ENCODE measurements at regions not wholly inside any gene's neighbourhood (a gene's known extent, or its start where the extent isn't known, plus 50 kb on each side); places are given as distances from the start of the nearest gene placed in this dataset.

DNA sequence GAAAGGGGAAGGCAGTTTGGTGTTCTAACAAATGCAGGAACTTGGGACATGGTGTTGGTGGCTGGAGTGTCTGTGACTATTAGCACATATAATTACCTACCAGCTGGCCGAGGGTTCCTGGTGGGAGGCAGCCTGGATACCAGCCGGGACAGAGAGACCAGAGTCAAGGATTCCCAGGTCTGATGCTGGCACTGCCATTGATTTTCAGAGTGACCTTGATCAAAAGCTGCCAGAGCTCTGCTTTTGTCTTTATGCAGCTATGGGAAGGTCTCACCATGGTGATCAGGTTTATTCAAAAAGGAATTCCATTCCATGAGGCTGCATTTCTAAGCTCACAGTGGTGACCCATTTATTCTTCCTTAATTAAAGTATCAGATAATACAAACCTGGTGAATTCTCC lies 101.0 kb upstream of the PWP1 start:
- Histone ChIP-seq H3K4me1 (ENCODE audit: control insufficient read depth in 2 of 2, insufficient read depth in 2 of 2, low read length in 2 of 2) (no peaks in the 10 kb centered on the region), H3K36me3 (ENCODE audit: control insufficient read depth in 2 of 2, insufficient read depth in 2 of 2, low read length in 2 of 2) (no peaks in the 10 kb centered on the region), H3K27ac (ENCODE audit: low read depth in 2 of 2, low read length in 2 of 2) (no peak overlapping the region), H3K27me3 (ENCODE audit: control insufficient read depth in 2 of 2, insufficient read depth in 2 of 2, low read length in 2 of 2) (peaks cover 6 to 16% of the 10 kb centered on the region in 2 donors), H3K9ac (ENCODE audit: low read depth in 1 of 2, low read length in 2 of 2) (no peak overlapping the region), H3K9me3 (ENCODE audit: control insufficient read depth in 2 of 2, low read length in 2 of 2) (no peaks in the 10 kb centered on the region), H3K4me3 (ENCODE audit: low read length in 2 of 2) (no peak overlapping the region)

- H3K4me1 ChIP-seq (ENCODE audit: control insufficient read depth in 2 of 2, insufficient read depth in 2 of 2, low read length in 2 of 2), result no peaks in the 10 kb centered on the region
- no peaks in the 10 kb centered on the region for H3K9me3 ChIP-seq (ENCODE audit: control insufficient read depth in 2 of 2, low read length in 2 of 2)
- H3K36me3 ChIP-seq (ENCODE audit: control insufficient read depth in 2 of 2, insufficient read depth in 2 of 2, low read length in 2 of 2), result no peaks in the 10 kb centered on the region
- H3K4me3 ChIP-seq (ENCODE audit: low read length in 2 of 2), result no peak overlapping the region
- no peak overlapping the region for H3K9ac ChIP-seq (ENCODE audit: low read depth in 1 of 2, low read length in 2 of 2)
- peaks cover 2 to 9% of the 10 kb centered on the region in 2 donors for H3K27me3 ChIP-seq (ENCODE audit: control insufficient read depth in 2 of 2, insufficient read depth in 2 of 2, low read length in 2 of 2)
- H3K27ac ChIP-seq (ENCODE audit: low read depth in 2 of 2, low read length in 2 of 2), result no peak overlapping the region
These were observed 99.2 kb upstream of the PWP1 start for GRCh38 chr12:107586256-107586970.

GRCh38 chr12:107590413-107590812 lies 95.2 kb upstream of the PWP1 start:
- Histone ChIP-seq H3K27ac (ENCODE audit: low read depth in 2 of 2, low read length in 2 of 2) (no peak overlapping the region), H3K4me3 (ENCODE audit: low read length in 2 of 2) (no peak overlapping the region), H3K36me3 (ENCODE audit: control insufficient read depth in 2 of 2, insufficient read depth in 2 of 2, low read length in 2 of 2) (no peaks in the 10 kb centered on the region), H3K27me3 (ENCODE audit: control insufficient read depth in 2 of 2, insufficient read depth in 2 of 2, low read length in 2 of 2) (no peaks in the 10 kb centered on the region), H3K9ac (ENCODE audit: low read depth in 1 of 2, low read length in 2 of 2) (no peak overlapping the region), H3K4me1 (ENCODE audit: control insufficient read depth in 2 of 2, insufficient read depth in 2 of 2, low read length in 2 of 2) (no peaks in the 10 kb centered on the region), H3K9me3 (ENCODE audit: control insufficient read depth in 2 of 2, low read length in 2 of 2) (peaks cover 0 to 2% of the 10 kb centered on the region in 2 donors)

DNA sequence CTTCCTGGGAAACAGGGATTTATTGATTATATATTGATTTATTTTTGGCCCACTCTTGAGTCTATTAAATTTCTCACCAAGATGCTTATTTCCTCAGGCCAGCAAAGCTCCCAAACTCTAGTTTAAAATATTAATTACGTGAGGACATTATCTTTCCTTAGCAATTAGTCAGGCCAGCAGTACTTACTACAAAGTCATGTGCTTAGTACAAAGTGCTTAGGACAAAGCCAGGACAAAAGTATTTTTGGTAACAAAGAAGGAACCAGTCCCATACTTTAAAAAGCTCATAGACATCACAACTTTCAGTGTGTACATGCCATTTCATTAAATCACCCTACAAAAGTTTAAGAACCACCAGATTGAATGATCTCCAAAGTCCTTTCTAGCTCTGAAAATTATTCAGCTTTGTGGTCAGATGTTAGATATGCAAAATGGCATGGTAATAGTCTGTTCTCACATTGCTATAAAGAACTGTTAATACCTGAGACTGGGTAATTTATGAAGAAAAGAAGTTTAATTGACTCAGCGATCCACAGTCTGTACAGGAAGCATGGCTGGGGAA lies 94.7 kb upstream of the PWP1 start:
- H3K4me1 ChIP-seq (ENCODE audit: control insufficient read depth in 2 of 2, insufficient read depth in 2 of 2, low read length in 2 of 2), result no peaks in the 10 kb centered on the region
- H3K9ac ChIP-seq (ENCODE audit: low read depth in 1 of 2, low read length in 2 of 2), result no peak overlapping the region
- H3K27me3 ChIP-seq (ENCODE audit: control insufficient read depth in 2 of 2, insufficient read depth in 2 of 2, low read length in 2 of 2), result no peaks in the 10 kb centered on the region
- no peak overlapping the region for H3K27ac ChIP-seq (ENCODE audit: low read depth in 2 of 2, low read length in 2 of 2)
- no peaks in the 10 kb centered on the region for H3K36me3 ChIP-seq (ENCODE audit: control insufficient read depth in 2 of 2, insufficient read depth in 2 of 2, low read length in 2 of 2)
- peaks cover 0 to 2% of the 10 kb centered on the region in 2 donors for H3K9me3 ChIP-seq (ENCODE audit: control insufficient read depth in 2 of 2, low read length in 2 of 2)
- H3K4me3 ChIP-seq (ENCODE audit: low read length in 2 of 2), result no peak overlapping the region

- peaks cover 0 to 2% of the 10 kb centered on the region in 2 donors for H3K9me3 ChIP-seq (ENCODE audit: control insufficient read depth in 2 of 2, low read length in 2 of 2)
- no peak overlapping the region for H3K4me3 ChIP-seq (ENCODE audit: low read length in 2 of 2)
- H3K4me1 ChIP-seq (ENCODE audit: control insufficient read depth in 2 of 2, insufficient read depth in 2 of 2, low read length in 2 of 2), result no peaks in the 10 kb centered on the region
- H3K36me3 ChIP-seq (ENCODE audit: control insufficient read depth in 2 of 2, insufficient read depth in 2 of 2, low read length in 2 of 2), result no peaks in the 10 kb centered on the region
- no peak overlapping the region for H3K9ac ChIP-seq (ENCODE audit: low read depth in 1 of 2, low read length in 2 of 2)
- no peaks in the 10 kb centered on the region for H3K27me3 ChIP-seq (ENCODE audit: control insufficient read depth in 2 of 2, insufficient read depth in 2 of 2, low read length in 2 of 2)
- no peak overlapping the region for H3K27ac ChIP-seq (ENCODE audit: low read depth in 2 of 2, low read length in 2 of 2)
These were observed 91.8 kb upstream of the PWP1 start for GRCh38 chr12:107593713-107594381.

- H3K4me1 ChIP-seq (ENCODE audit: control insufficient read depth in 2 of 2, insufficient read depth in 2 of 2, low read length in 2 of 2), result no peaks in the 10 kb centered on the region
- no peak overlapping the region for H3K9ac ChIP-seq (ENCODE audit: low read depth in 1 of 2, low read length in 2 of 2)
- H3K36me3 ChIP-seq (ENCODE audit: control insufficient read depth in 2 of 2, insufficient read depth in 2 of 2, low read length in 2 of 2), result no peaks in the 10 kb centered on the region
- no peaks in the 10 kb centered on the region for H3K27me3 ChIP-seq (ENCODE audit: control insufficient read depth in 2 of 2, insufficient read depth in 2 of 2, low read length in 2 of 2)
- no peak overlapping the region for H3K4me3 ChIP-seq (ENCODE audit: low read length in 2 of 2)
- peaks cover 0 to 2% of the 10 kb centered on the region in 2 donors for H3K9me3 ChIP-seq (ENCODE audit: control insufficient read depth in 2 of 2, low read length in 2 of 2)
- H3K27ac ChIP-seq (ENCODE audit: low read depth in 2 of 2, low read length in 2 of 2), result no peak overlapping the region
These were observed 90.6 kb upstream of the PWP1 start for GRCh38 chr12:107594995-107595394.

- Histone ChIP-seq H3K4me3 (ENCODE audit: low read length in 2 of 2) (no peak overlapping the region), H3K27me3 (ENCODE audit: control insufficient read depth in 2 of 2, insufficient read depth in 2 of 2, low read length in 2 of 2) (no peaks in the 10 kb centered on the region), H3K27ac (ENCODE audit: low read depth in 2 of 2, low read length in 2 of 2) (no peak overlapping the region), H3K36me3 (ENCODE audit: control insufficient read depth in 2 of 2, insufficient read depth in 2 of 2, low read length in 2 of 2) (no peaks in the 10 kb centered on the region), H3K4me1 (ENCODE audit: control insufficient read depth in 2 of 2, insufficient read depth in 2 of 2, low read length in 2 of 2) (no peaks in the 10 kb centered on the region), H3K9ac (ENCODE audit: low read depth in 1 of 2, low read length in 2 of 2) (no peak overlapping the region), H3K9me3 (ENCODE audit: control insufficient read depth in 2 of 2, low read length in 2 of 2) (peaks cover 0 to 2% of the 10 kb centered on the region in 2 donors)
These were observed 87.7 kb upstream of the PWP1 start for GRCh38 chr12:107597695-107598410.

DNA sequence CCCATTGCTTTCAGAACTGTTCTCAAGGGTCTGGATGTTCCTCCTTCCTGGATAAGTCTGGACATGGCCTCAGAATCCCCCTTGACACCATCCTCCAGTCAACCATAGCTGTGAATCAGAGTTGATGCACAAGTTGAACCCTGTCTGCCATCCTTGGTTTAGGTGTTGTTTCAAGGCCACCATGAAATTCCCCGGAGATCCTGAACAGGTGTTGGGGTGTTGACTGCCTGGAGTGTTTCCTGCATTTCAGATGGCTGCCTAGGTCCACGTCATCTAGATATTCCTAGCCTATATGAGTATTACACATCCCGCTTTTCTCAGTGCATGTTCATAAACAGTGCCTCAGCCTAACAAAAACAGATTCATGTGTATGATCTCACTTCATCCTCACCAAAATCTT lies 86.7 kb upstream of the PWP1 start:
- Histone ChIP-seq H3K36me3 (ENCODE audit: control insufficient read depth in 2 of 2, insufficient read depth in 2 of 2, low read length in 2 of 2) (no peaks in the 10 kb centered on the region), H3K9me3 (ENCODE audit: control insufficient read depth in 2 of 2, low read length in 2 of 2) (no peaks in the 10 kb centered on the region), H3K4me3 (ENCODE audit: low read length in 2 of 2) (no peak overlapping the region), H3K9ac (ENCODE audit: low read depth in 1 of 2, low read length in 2 of 2) (no peak overlapping the region), H3K27ac (ENCODE audit: low read depth in 2 of 2, low read length in 2 of 2) (no peak overlapping the region), H3K27me3 (ENCODE audit: control insufficient read depth in 2 of 2, insufficient read depth in 2 of 2, low read length in 2 of 2) (no peaks in the 10 kb centered on the region), H3K4me1 (ENCODE audit: control insufficient read depth in 2 of 2, insufficient read depth in 2 of 2, low read length in 2 of 2) (no peaks in the 10 kb centered on the region)

DNA sequence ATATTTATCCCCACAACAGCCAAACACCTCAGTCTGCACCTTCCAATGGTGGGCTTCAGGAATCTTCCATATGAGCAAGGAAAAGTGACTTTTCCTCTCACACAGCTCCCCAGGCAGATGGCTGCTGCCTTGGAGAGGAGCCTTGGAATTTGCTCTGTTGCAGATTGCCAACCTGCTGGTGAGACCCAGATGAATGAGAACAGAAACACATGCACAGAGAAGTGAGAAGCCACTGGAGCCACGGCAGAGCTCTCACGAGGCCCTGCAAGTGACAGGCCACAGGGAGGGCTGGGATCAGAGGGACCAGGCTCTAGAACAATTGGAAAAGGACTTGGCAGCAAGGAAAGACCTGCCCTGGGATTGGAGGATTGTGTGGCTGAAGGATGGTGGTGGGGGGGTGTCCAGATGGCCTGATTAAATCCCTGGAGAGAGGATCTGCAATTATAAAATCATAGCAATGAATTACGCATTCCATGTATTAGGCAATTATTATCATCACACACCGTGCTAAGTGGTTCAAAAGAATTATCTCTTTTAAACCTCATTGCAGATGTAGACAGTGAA lies 84.9 kb upstream of the PWP1 start:
- Histone ChIP-seq H3K36me3 (ENCODE audit: control insufficient read depth in 2 of 2, insufficient read depth in 2 of 2, low read length in 2 of 2) (no peaks in the 10 kb centered on the region), H3K4me3 (ENCODE audit: low read length in 2 of 2) (no peak overlapping the region), H3K27ac (ENCODE audit: low read depth in 2 of 2, low read length in 2 of 2) (no peak overlapping the region), H3K27me3 (ENCODE audit: control insufficient read depth in 2 of 2, insufficient read depth in 2 of 2, low read length in 2 of 2) (no peaks in the 10 kb centered on the region), H3K9me3 (ENCODE audit: control insufficient read depth in 2 of 2, low read length in 2 of 2) (no peaks in the 10 kb centered on the region), H3K4me1 (ENCODE audit: control insufficient read depth in 2 of 2, insufficient read depth in 2 of 2, low read length in 2 of 2) (no peaks in the 10 kb centered on the region), H3K9ac (ENCODE audit: low read depth in 1 of 2, low read length in 2 of 2) (no peak overlapping the region)

DNA sequence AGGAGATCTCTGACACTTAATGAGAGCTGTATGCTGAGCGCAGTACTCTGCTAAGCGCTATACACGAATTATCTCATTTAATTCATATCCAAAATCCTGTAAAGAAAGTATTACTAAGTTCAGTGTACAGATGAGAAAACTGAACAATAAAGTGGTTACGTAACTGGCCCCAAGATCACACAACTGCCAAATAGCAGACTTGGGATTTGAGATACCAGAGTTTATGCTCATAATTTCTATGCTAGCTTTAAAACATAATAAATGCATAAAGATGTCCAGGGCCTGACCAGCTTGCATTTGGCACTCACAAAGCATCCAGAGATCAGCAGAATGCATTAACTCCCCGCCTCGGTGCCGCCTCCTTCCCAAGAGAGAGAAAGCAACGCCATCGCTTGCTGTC lies 83.2 kb upstream of the PWP1 start:
- Histone ChIP-seq H3K9me3 (ENCODE audit: control insufficient read depth in 2 of 2, low read length in 2 of 2) (no peaks in the 10 kb centered on the region), H3K27ac (ENCODE audit: low read depth in 2 of 2, low read length in 2 of 2) (no peak overlapping the region), H3K36me3 (ENCODE audit: control insufficient read depth in 2 of 2, insufficient read depth in 2 of 2, low read length in 2 of 2) (no peaks in the 10 kb centered on the region), H3K4me3 (ENCODE audit: low read length in 2 of 2) (no peak overlapping the region), H3K9ac (ENCODE audit: low read depth in 1 of 2, low read length in 2 of 2) (no peak overlapping the region), H3K27me3 (ENCODE audit: control insufficient read depth in 2 of 2, insufficient read depth in 2 of 2, low read length in 2 of 2) (no peaks in the 10 kb centered on the region), H3K4me1 (ENCODE audit: control insufficient read depth in 2 of 2, insufficient read depth in 2 of 2, low read length in 2 of 2) (no peaks in the 10 kb centered on the region)

Measured in mucosa of rectum (tissue), 2 donors.